SK-N-SH (cell line): ENCODE measurements at regions not wholly inside any gene's neighbourhood (a gene's known extent, or its start where the extent isn't known, plus 50 kb on each side); places are given as distances from the start of the nearest gene placed in this dataset.

Experiments used
- CTCF ChIA-PET: fragments of 300-600, 350-600 bp; formaldehyde crosslinking; extraction: SDS; loops from one replicate; lab custom pipeline; 2021; lab: Yijun Ruan, JAX
- POLR2A ChIA-PET: fragments of 350-600 bp; sonication (Branson Sonifier 250); formaldehyde crosslinking; extraction: SDS; loops from one replicate; lab custom pipeline; 2020; ENCODE audit warnings: antibody characterized with exemption, inconsistent platforms; lab: Yijun Ruan, JAX
- DNase-seq: peaks from one replicate; pipeline ENCODE4 v3.0.0; 2012
- H2AFZ ChIP-seq: fragments of 200-600 bp; sonication (generic); 2 replicates; pipeline ENCODE4 v1.8.1; 2016; ENCODE audit warnings: antibody characterized with exemption, mild to moderate bottlenecking, low read depth
- H3F3A ChIP-seq: fragments of 200-600 bp; sonication (generic); replicated peaks from 2 replicates; pipeline ENCODE3; 2016; ENCODE audit warnings: antibody characterized with exemption, mild to moderate bottlenecking; ENCODE audit not compliant: insufficient read depth
- H3K27ac ChIP-seq, 2 experiments: fragments of 200-500 bp in 1 of 2; fragments of 200-600 bp in 1 of 2; sonication (Bioruptor generic) in 1 of 2; sonication (generic), shearing (Covaris generic) in 1 of 2; 2 replicates each; pipeline versions ENCODE4 v1.5.1 to v1.6.1; 2014 to 2016; ENCODE audit warnings: low read depth in 2 of 2, inconsistent platforms in 1 of 2, low read length in 1 of 2, mild to moderate bottlenecking in 1 of 2, mixed read lengths in 1 of 2
- H3K27me3 ChIP-seq: fragments of 200-600 bp; sonication (generic), shearing (Covaris generic); 2 replicates; pipeline ENCODE4 v1.6.1; 2016; ENCODE audit warnings: mixed run types; ENCODE audit not compliant: insufficient read depth
- H3K36me3 ChIP-seq, 2 experiments: fragments of 200-500 bp in 1 of 2; fragments of 200-600 bp in 1 of 2; sonication (Bioruptor generic) in 1 of 2; sonication (generic) in 1 of 2; replicated peaks in 1 of 2; 2 replicates each; pipeline versions ENCODE3 to v1.5.1; 2014 to 2016; ENCODE audit warnings: low read length in 1 of 2, mild to moderate bottlenecking in 1 of 2; ENCODE audit not compliant: insufficient read depth in 2 of 2, control insufficient read depth in 1 of 2
- H3K4me1 ChIP-seq, 2 experiments: fragments of 200-500 bp in 1 of 2; fragments of 200-600 bp in 1 of 2; sonication (Bioruptor generic) in 1 of 2; sonication (generic), shearing (Covaris generic) in 1 of 2; 2 replicates each; pipeline versions ENCODE4 v1.5.1 to v1.6.1; 2014 to 2016; ENCODE audit warnings: low read depth in 1 of 2, low read length in 1 of 2, mixed run types in 1 of 2; ENCODE audit not compliant: insufficient read depth in 2 of 2, control insufficient read depth in 1 of 2
- H3K4me2 ChIP-seq: fragments of 200-600 bp; sonication (generic), shearing (Covaris generic); 2 replicates; pipeline ENCODE4 v1.6.1; 2017; ENCODE audit warnings: mixed run types
- H3K4me3 ChIP-seq, 2 experiments: fragments of 200-500 bp in 1 of 2; fragments of 200-600 bp in 1 of 2; sonication (Bioruptor generic) in 1 of 2; sonication (generic), shearing (Covaris generic) in 1 of 2; 2 replicates each; pipeline versions ENCODE4 v1.5.1 to v1.8.1; 2014 to 2016; ENCODE audit warnings: low read depth in 2 of 2, inconsistent platforms in 1 of 2, low read length in 1 of 2, mild to moderate bottlenecking in 1 of 2, mixed read lengths in 1 of 2, moderate library complexity in 1 of 2
- H3K79me2 ChIP-seq: fragments of 200-600 bp; sonication (generic); 2 replicates; pipeline ENCODE4 v1.8.1; 2017; ENCODE audit warnings: mild to moderate bottlenecking; ENCODE audit not compliant: insufficient read depth
- H3K9ac ChIP-seq: fragments of 200-600 bp; sonication (generic); 2 replicates; pipeline ENCODE4 v1.6.1; 2017; ENCODE audit warnings: mixed run types
- H3K9me2 ChIP-seq: fragments of 200-600 bp; sonication (generic); 2 replicates; pipeline ENCODE4 v1.6.1; 2017; ENCODE audit warnings: mixed run types
- H3K9me3 ChIP-seq: fragments of 200-600 bp; sonication (generic); 2 replicates; pipeline ENCODE4 v1.6.1; 2017; ENCODE audit warnings: mixed run types, mild to moderate bottlenecking, moderate library complexity
- H4K20me1 ChIP-seq: fragments of 200-600 bp; sonication (generic); 2 replicates; pipeline ENCODE4 v1.6.1; 2017; ENCODE audit warnings: mild to moderate bottlenecking, mixed run types; ENCODE audit not compliant: insufficient read depth
- CTCF ChIP-seq: fragments of 200-600 bp; sonication (generic); IDR thresholded peaks from 2 replicates; pipeline ENCODE4 v1.6.1; 2017; ENCODE audit warnings: antibody characterized with exemption, mild to moderate bottlenecking, moderate library complexity
- FOXM1 ChIP-seq: IDR thresholded peaks from 2 replicates; pipeline ENCODE4 v1.4.0; 2012; ENCODE audit warnings: low read depth, mild to moderate bottlenecking
- GABPA ChIP-seq: IDR thresholded peaks from 2 replicates; pipeline ENCODE4 v1.4.0; 2012; ENCODE audit warnings: low read depth, mild to moderate bottlenecking
- GATA2 ChIP-seq: sonication (generic); formaldehyde crosslinking; IDR thresholded peaks from 2 replicates; pipeline ENCODE4 v1.5.0; 2020; ENCODE audit warnings: mild to moderate bottlenecking, missing genetic modification reagents
- IRF3 ChIP-seq: fragments of 150-350 bp; IDR thresholded peaks from 2 replicates; pipeline ENCODE4 v1.6.1; 2016; ENCODE audit warnings: mild to moderate bottlenecking, low read depth, low read length
- JUND ChIP-seq: IDR thresholded peaks from 2 replicates; pipeline ENCODE4 v1.4.0; 2012
- MEF2A ChIP-seq: IDR thresholded peaks from 2 replicates; pipeline ENCODE4 v1.4.0; 2012; ENCODE audit warnings: low read depth, borderline replicate concordance
- PBX3 ChIP-seq: IDR thresholded peaks from 2 replicates; pipeline ENCODE4; 2012
- RAD21 ChIP-seq: IDR thresholded peaks from 2 replicates; pipeline ENCODE4 v1.6.1; 2012; ENCODE audit warnings: mild to moderate bottlenecking, low read length
- SIN3A ChIP-seq: IDR thresholded peaks from 2 replicates; pipeline ENCODE4 v1.6.1; 2012; ENCODE audit warnings: low read depth, mild to moderate bottlenecking, low read length, moderate library complexity, borderline replicate concordance
- TEAD4 ChIP-seq: IDR thresholded peaks from 2 replicates; pipeline ENCODE4 v1.4.0; 2012; ENCODE audit warnings: mild to moderate bottlenecking, borderline replicate concordance; ENCODE audit not compliant: insufficient read depth
- USF2 ChIP-seq: fragments of 150-350 bp; IDR thresholded peaks from 2 replicates; pipeline ENCODE4 v1.6.1; 2017; ENCODE audit warnings: antibody characterized with exemption, low read length, low read depth, borderline replicate concordance
- YY1 ChIP-seq: IDR thresholded peaks from 2 replicates; pipeline ENCODE4 v1.4.0; 2012; ENCODE audit warnings: low read depth, mild to moderate bottlenecking
- ZBTB33 ChIP-seq: IDR thresholded peaks from 2 replicates; pipeline ENCODE4 v1.4.0; 2012; ENCODE audit warnings: low read depth, borderline replicate concordance

- TF ChIP-seq GATA2 (no peak), GABPA (no peak), IRF3 (no peak), MEF2A (no peak), RAD21 (no peak), ZBTB33 (no peak)
These were observed 94.5 kb upstream of the SIRPG start (continued) for GRCh38 chr20:1752045-1752444.

GRCh38 chr20:1748777-1749176, 91.2 kb upstream of the SIRPG start:
- no peaks in the 10 kb centered on the region for H3K79me2 ChIP-seq
- peaks cover 0 to 8% of the 10 kb centered on the region in 2 experiments; a peak in 1 of 4 replicates for H3K4me1 ChIP-seq
- no peak overlapping the region for H2AFZ ChIP-seq
- no peaks in the 10 kb centered on the region for H3K9me2 ChIP-seq
- H3K9ac ChIP-seq = no peak overlapping the region
- H3K4me3 ChIP-seq = no peak overlapping the region
- DNase-seq = no peak
- H3K36me3 ChIP-seq = no peaks in the 10 kb centered on the region
- no peaks in the 10 kb centered on the region; the same call in 1 of the 2 replicates for H3K27me3 ChIP-seq
- no peak for TF ChIP-seq YY1
- no peak for TF ChIP-seq GATA2
- no peak for TF ChIP-seq JUND
- no peak for TF ChIP-seq FOXM1
- TF ChIP-seq TEAD4 = no peak
- TF ChIP-seq PBX3 = no peak
- no peak for TF ChIP-seq CTCF
- no peak for TF ChIP-seq RAD21
- no peak for TF ChIP-seq USF2
- no peak for TF ChIP-seq SIN3A
- no peak overlapping the region for H3K4me2 ChIP-seq
- ChIA-PET POLR2A (no interaction called here), CTCF (interaction anchor here (0.6 to 3.0 kb wide), 2 partner anchors 15 to 1019 kb away, joined by 3 to 18 read pairs; no protein-coding TSS in a partner anchor)
- no peaks in the 10 kb centered on the region for H4K20me1 ChIP-seq
- H3K9me3 ChIP-seq = no peaks in the 10 kb centered on the region
- no peak overlapping the region for H3K27ac ChIP-seq
- H3F3A ChIP-seq = no peaks in the 10 kb centered on the region
